ENCODE measurements at regions not wholly inside any gene's neighbourhood (a gene's known extent, or its start where the extent isn't known, plus 50 kb on each side); places are given as distances from the start of the nearest gene placed in this dataset.

DNA sequence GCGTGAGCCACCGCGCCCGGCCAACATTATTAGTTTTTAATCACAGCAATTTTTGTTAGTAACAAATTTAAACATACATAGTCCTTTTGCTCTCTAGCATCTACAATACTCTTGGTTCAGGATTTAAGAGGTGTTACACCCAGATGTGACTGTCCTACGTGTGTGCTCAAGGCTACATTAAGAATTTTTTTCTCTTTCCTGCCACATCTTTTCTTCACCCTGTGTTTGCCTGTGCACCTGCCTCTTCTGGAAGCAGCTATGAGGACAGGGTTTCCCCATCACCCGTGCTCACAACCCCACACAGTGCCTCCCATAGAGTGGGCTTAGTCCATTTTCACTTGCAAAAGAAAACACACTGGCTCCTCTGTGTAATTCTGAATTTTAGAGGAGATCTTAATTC, 186.7 kb upstream of the KLF6 start:
- no peaks in the 10 kb centered on the region for H3K36me3 Mint-ChIP-seq (ENCODE audit: low read depth)

GRCh38 chr10:3969876-3970666, 185.1 kb upstream of the KLF6 start:
- ChIA-PET POLR2A (interaction anchor here (0.5 kb wide), 1 partner anchor 90 kb away, joined by 6 read pairs; no protein-coding TSS in a partner anchor), CTCF (interaction anchor here (0.9 kb wide), 1 partner anchor 11 kb away, joined by 3 read pairs; no protein-coding TSS in a partner anchor)
- H3K4me1 Mint-ChIP-seq, result peaks cover 4% of the 10 kb centered on the region
- no peak overlapping the region for H3K4me3 Mint-ChIP-seq
- ATAC-seq (ENCODE audit: low read depth) (no peak), DNase-seq (no peak)
- no peak overlapping the region for H3K27ac Mint-ChIP-seq
- TF ChIP-seq CTCF (IDR thresholded peaks at IDR 0.05), result no peak
- H3K9me3 Mint-ChIP-seq, result no peaks in the 10 kb centered on the region
- intact Hi-C loops (cut with micrococcal nuclease), result no loop called here
- no peaks in the 10 kb centered on the region for H3K27me3 Mint-ChIP-seq
- no peaks in the 10 kb centered on the region for H3K36me3 Mint-ChIP-seq (ENCODE audit: low read depth)

More for the DNA sequence above, 186.7 kb upstream of the KLF6 start:
- Mint-ChIP-seq H3K27ac (no peak overlapping the region), H3K4me3 (no peak overlapping the region), H3K9me3 (no peaks in the 10 kb centered on the region), H3K4me1 (peaks cover 4% of the 10 kb centered on the region), H3K27me3 (no peaks in the 10 kb centered on the region)
- DNase-seq, result no peak
- ATAC-seq (ENCODE audit: low read depth), result no peak
- CTCF ChIA-PET, result no interaction called here
- POLR2A ChIA-PET, result no interaction called here
- intact Hi-C loops (cut with micrococcal nuclease), result no loop called here
- TF ChIP-seq CTCF (IDR thresholded peaks at IDR 0.05), result no peak

DNA sequence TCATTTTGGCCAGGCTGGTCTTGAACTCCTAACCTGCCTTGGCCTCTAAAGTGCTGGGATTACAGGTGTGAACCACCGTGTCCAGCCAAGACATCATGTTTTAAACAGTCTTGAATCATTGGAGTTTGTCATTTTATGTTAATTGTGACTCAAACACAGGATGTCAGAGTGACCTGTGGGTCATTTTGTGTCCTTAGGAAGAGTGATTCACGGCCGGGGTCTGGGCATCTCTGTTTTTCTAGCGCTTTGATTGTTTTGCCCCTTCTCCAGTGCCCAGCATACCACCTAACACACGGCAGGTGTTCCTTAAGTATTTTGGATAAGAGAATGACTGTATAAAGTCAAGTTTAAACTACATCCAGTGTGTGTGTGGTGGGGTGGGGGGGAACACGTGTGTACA, 183.7 kb upstream of the KLF6 start:
- H3K4me3 Mint-ChIP-seq, result no peak overlapping the region

GRCh38 chr10:3964516-3964915, 179.5 kb upstream of the KLF6 start:
- TF ChIP-seq CTCF (IDR thresholded peaks at IDR 0.05), result no peak
- CTCF ChIA-PET, result no interaction called here
- Mint-ChIP-seq H3K4me1 (peaks cover 20% of the 10 kb centered on the region), H3K27me3 (no peaks in the 10 kb centered on the region), H3K9me3 (no peaks in the 10 kb centered on the region), H3K27ac (no peak overlapping the region), H3K4me3 (no peak overlapping the region), H3K36me3 (ENCODE audit: low read depth) (no peaks in the 10 kb centered on the region)
- POLR2A ChIA-PET, result interaction anchor here (1.1 kb wide), 1 partner anchor 179 kb away, joined by 3 read pairs; the partner anchor contains the start of gene KLF6
- ATAC-seq (ENCODE audit: low read depth) (no peak), DNase-seq (no peak)
- intact Hi-C loops (cut with micrococcal nuclease), result no loop called here

More for the DNA sequence above, 183.7 kb upstream of the KLF6 start:
- DNase-seq (no peak), ATAC-seq (ENCODE audit: low read depth) (no peak)
- no peak for TF ChIP-seq CTCF (IDR thresholded peaks at IDR 0.05)
- intact Hi-C loops (cut with micrococcal nuclease), result no loop called here
- H3K36me3 Mint-ChIP-seq (ENCODE audit: low read depth), result no peaks in the 10 kb centered on the region
- ChIA-PET POLR2A (no interaction called here), CTCF (no interaction called here)
- no peaks in the 10 kb centered on the region for H3K9me3 Mint-ChIP-seq
- H3K27ac Mint-ChIP-seq, result no peak overlapping the region
- H3K4me1 Mint-ChIP-seq, result peaks cover 4% of the 10 kb centered on the region
- H3K27me3 Mint-ChIP-seq, result no peaks in the 10 kb centered on the region

- intact Hi-C loops (cut with micrococcal nuclease), result no loop called here
- TF ChIP-seq CTCF (IDR thresholded peaks at IDR 0.05), result no peak
- no peak overlapping the region for H3K4me3 Mint-ChIP-seq
- H3K36me3 Mint-ChIP-seq (ENCODE audit: low read depth), result no peaks in the 10 kb centered on the region
- no peaks in the 10 kb centered on the region for H3K27me3 Mint-ChIP-seq
- H3K9me3 Mint-ChIP-seq, result no peaks in the 10 kb centered on the region
- peaks cover 23% of the 10 kb centered on the region for H3K4me1 Mint-ChIP-seq
- ATAC-seq (ENCODE audit: low read depth) (no peak), DNase-seq (no peak)
- H3K27ac Mint-ChIP-seq, result no peak overlapping the region
- CTCF ChIA-PET, result no interaction called here
- POLR2A ChIA-PET, result interaction anchor here (1.1 kb wide), 1 partner anchor 178 kb away, joined by 3 read pairs; the partner anchor contains the start of gene KLF6
Observed at GRCh38 chr10:3963191-3963673, 178.2 kb upstream of the KLF6 start.
